GM19043 (cell line): ENCODE measurements at regions not wholly inside any gene's neighbourhood (a gene's known extent, or its start where the extent isn't known, plus 50 kb on each side); places are given as distances from the start of the nearest gene placed in this dataset.

ENCODE experiments used
- ATAC-seq: cut with Tn5 transposase; IDR thresholded peaks from one replicate; pipeline ENCODE4 v1.9.1; 2021; ENCODE audit warnings: low read depth; ENCODE audit not compliant: unreplicated experiment

DNA sequence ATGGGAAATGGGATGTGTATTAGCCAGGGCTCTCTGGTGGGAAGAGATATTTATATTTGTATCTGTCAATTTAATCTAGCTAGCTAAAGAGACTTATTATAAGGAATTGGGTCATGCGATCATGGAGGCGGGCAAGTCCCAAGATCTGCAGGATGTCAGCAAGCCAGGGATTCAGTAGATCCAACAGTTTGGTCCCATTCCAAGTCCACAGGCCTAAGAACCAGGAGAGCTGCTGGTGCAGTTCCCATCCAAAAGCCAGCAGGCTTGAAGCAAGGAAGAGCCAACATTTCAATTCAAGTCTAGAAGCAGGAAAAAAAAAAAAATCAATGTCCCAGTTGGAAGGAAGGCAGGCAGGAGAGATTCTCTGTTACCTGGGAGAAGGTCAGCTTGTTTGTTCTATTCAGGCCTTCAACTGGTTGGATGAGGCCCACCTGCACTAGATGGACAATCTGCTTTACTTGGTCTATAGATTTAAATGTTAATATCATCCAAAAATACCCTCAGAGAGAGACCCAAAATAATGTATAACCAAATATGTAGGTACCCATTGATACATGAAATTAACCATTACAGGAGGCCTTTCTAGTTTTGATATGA lies 60.7 kb upstream of the BCAT1 start:
- no peak for ATAC-seq

DNA sequence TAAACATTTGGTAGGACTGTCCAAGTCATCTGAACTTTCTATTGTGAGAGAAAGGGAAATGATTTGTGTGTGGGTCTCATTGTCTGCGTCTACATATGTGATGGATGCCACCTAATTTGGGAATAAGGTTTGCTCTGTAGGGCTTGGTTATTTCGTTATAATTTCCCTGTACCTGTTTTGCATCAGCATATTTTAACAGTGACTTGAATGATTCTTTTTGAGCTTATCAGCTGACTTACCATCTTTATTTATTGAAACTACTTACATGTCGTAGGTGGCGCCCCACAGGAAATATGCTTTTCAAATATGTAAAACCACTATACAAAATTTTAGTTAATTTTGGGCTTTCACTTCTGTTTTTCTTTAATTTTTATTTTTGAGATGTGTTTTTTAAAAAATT lies 56.5 kb upstream of the BCAT1 start:
- ATAC-seq: peak; percentile 58

DNA sequence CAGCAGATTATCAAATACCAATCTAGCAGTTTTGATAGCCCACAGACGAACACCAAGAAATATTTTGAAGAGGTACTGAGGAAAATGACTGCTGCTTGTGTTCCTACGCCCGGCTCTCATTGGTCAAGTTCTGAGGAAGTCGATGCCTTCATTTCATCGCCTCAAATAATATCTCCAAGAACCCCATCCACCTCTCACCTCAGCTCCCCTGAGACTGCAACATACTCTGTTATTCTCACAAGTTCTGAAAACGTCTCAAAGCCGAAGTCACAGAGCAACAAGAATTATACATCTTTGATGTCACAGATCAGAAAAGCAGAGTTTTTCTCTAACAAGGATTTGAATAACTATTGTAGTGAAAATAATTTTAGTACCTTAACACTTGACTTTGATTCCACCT lies 55.5 kb upstream of the BCAT1 start:
- no peak for ATAC-seq

DNA sequence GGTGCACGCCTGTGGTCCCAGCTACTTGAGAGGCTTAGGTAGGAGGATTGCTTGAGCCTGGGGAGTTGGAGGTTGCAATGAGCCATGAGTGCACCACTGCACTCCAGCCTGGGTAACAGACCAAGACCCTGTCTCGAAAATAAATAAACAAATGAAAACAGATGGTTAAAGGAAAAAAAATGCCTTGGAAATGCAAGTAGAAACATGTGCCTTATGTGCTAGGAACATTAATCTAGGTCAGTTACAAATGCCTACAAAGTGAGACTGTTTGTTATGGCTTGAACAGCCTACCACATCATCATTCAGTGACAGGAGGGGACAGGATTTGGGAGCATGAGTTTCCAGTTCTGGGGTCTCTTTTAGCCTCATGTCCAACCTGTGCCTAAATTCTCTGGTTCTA lies 52.4 kb upstream of the BCAT1 start:
- no peak for ATAC-seq
